ENCODE measurements at regions not wholly inside any gene's neighbourhood (a gene's known extent, or its start where the extent isn't known, plus 50 kb on each side); places are given as distances from the start of the nearest gene placed in this dataset.

DNA sequence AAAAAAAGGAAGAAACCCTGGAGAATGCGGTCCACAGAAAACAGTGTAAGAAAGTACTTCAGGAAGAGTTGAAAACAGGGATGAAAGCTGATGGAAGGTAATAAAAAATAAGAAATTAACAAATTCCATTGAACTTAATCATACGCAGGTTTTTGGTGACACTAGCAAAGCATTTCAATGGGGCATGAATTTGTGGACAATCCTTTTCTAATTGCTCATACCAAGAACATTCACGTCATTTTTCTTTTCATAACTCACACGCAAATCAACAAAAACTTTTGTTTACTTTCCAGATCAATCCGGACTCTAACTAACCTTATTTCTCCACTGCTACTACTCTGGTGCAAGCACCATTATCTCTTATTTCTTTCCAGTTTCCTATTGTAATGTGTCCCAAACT lies 1195.0 kb downstream of the SLITRK5 start:
- TF ChIP-seq, protein P1, sequence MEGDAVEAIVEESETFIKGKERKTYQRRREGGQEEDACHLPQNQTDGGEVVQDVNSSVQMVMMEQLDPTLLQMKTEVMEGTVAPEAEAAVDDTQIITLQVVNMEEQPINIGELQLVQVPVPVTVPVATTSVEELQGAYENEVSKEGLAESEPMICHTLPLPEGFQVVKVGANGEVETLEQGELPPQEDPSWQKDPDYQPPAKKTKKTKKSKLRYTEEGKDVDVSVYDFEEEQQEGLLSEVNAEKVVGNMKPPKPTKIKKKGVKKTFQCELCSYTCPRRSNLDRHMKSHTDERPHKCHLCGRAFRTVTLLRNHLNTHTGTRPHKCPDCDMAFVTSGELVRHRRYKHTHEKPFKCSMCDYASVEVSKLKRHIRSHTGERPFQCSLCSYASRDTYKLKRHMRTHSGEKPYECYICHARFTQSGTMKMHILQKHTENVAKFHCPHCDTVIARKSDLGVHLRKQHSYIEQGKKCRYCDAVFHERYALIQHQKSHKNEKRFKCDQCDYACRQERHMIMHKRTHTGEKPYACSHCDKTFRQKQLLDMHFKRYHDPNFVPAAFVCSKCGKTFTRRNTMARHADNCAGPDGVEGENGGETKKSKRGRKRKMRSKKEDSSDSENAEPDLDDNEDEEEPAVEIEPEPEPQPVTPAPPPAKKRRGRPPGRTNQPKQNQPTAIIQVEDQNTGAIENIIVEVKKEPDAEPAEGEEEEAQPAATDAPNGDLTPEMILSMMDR (IDR thresholded peaks at IDR 0.05) = no peak
- no peak for TF ChIP-seq POLR2AphosphoS5 (IDR thresholded peaks at IDR 0.05)
- TF ChIP-seq POLR2A (IDR thresholded peaks at IDR 0.05) = no peak

Measured in sigmoid colon (tissue), 4 donors.